RWPE1 (cell line): ENCODE measurements at regions not wholly inside any gene's neighbourhood (a gene's known extent, or its start where the extent isn't known, plus 50 kb on each side); places are given as distances from the start of the nearest gene placed in this dataset.

ENCODE experiments used
- CTCF ChIA-PET: fragments of 350-600 bp; sonication (Branson Sonifier 250); formaldehyde crosslinking; extraction: SDS; loops from one replicate; lab custom pipeline; 2021; lab: Yijun Ruan, JAX
- POLR2A ChIA-PET: fragments of 400-600 bp; formaldehyde crosslinking; extraction: SDS; loops from one replicate; lab custom pipeline; 2020; ENCODE audit warnings: antibody characterized with exemption; ENCODE audit not compliant: low non-redundant PET; lab: Yijun Ruan, JAX
- DNase-seq: peaks from one replicate; pipeline ENCODE4 v3.0.0; 2012; ENCODE audit warnings: low spot score
- H3K27ac ChIP-seq: fragments of 450-650 bp; 2 replicates; pipeline ENCODE4 v1.5.1; 2017
- CTCF ChIP-seq: fragments of 450-650 bp; conservative IDR thresholded peaks from 2 replicates; pipeline ENCODE4 v1.5.1; 2017; ENCODE audit warnings: low read depth, mild to moderate bottlenecking

- CTCF ChIA-PET = interaction anchor here (2.1 kb wide), 1 partner anchor 112 kb away, joined by 4 read pairs; no protein-coding TSS in a partner anchor
- TF ChIP-seq CTCF = no peak
- no peak for DNase-seq
- POLR2A ChIA-PET = no interaction called here
- H3K27ac ChIP-seq = no peak overlapping the region
These were observed 72.0 kb downstream of the ACTBL2 start for GRCh38 chr5:57410374-57411320.

DNA sequence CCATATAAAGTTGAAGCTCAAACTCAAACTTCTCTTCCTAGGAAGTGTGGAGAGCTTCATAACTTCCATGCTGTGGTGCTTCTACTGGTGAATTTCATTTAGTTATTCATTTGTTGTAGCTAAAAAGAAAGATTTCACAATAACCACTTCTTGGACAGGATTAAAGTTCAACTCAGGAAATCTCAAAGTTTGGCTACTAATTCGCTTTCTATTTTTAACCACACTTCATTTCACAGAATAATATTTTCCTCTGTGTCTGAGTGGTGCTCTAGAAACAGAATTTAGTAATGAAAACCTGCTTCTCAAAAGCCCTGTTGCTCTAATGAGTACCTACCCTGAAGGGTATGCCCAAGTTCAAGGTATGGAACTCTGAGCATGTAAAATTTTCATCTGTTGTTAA lies 73.9 kb downstream of the ACTBL2 start:
- no peak overlapping the region for H3K27ac ChIP-seq
- no peak for DNase-seq
- ChIA-PET POLR2A (no interaction called here), CTCF (interaction anchor here (0.7 kb wide), 1 partner anchor 174 kb away, joined by 3 read pairs; no protein-coding TSS in a partner anchor)
- no peak for TF ChIP-seq CTCF

DNA sequence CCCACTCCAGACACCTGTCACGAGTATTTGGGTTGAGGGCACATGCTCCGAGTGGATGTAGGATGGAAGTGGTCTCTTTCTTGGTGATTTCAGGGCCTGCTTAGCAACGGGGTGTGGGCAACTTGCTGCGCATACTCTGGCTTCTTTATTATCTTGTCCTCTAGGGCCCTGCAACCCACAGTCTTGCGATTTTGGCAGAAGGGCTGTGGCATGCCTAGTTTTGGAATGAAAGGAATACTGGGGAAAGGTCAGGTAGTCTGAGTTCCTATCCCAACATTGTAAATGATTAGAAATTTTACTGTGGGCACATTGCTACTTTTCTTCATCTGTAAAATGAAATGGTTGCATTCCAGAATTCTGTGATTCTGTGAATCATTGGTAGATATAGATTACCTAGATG lies 74.3 kb downstream of the ACTBL2 start:
- TF ChIP-seq CTCF = no peak
- DNase-seq = no peak
- CTCF ChIA-PET = interaction anchor here (0.7 kb wide), 1 partner anchor 174 kb away, joined by 3 read pairs; no protein-coding TSS in a partner anchor
- no peak overlapping the region for H3K27ac ChIP-seq
- POLR2A ChIA-PET = no interaction called here

- no peak for TF ChIP-seq CTCF
- DNase-seq = no peak
- no peak overlapping the region for H3K27ac ChIP-seq
- ChIA-PET POLR2A (no interaction called here), CTCF (no interaction called here)
These were observed 75.2 kb downstream of the ACTBL2 start for GRCh38 chr5:57407391-57407790.

DNA sequence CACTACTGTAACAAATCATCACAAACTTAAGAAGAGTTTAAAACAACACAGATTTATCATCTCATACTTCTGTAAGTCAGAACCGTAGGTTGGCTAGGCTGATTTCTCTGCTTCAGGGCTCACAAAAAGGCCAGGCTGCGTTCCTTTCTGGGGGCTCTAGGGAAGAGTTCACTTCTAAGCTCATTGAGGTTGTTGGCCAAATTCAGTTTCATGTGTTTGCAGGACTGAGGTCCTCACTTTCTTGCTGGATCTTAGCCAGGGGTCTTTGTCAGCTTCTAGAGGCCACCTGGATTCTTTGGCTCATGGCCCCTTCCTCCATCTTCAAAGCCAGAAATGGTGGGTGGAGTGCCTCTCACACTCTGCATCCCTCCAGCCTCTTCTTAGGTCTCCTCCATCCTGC lies 76.0 kb downstream of the ACTBL2 start:
- H3K27ac ChIP-seq = no peak overlapping the region
- no peak for TF ChIP-seq CTCF
- POLR2A ChIA-PET = no interaction called here
- CTCF ChIA-PET = no interaction called here
- no peak for DNase-seq

GRCh38 chr5:57405984-57406383 lies 76.6 kb downstream of the ACTBL2 start:
- ChIA-PET POLR2A (no interaction called here), CTCF (interaction anchor here (0.6 to 0.7 kb wide), 2 partner anchors 11 to 15 kb away, joined by 3 to 4 read pairs; no protein-coding TSS in a partner anchor)
- no peak for TF ChIP-seq CTCF
- H3K27ac ChIP-seq = no peak overlapping the region
- no peak for DNase-seq
